HG03060 (cell line): ENCODE measurements at regions not wholly inside any gene's neighbourhood (a gene's known extent, or its start where the extent isn't known, plus 50 kb on each side); places are given as distances from the start of the nearest gene placed in this dataset.
A peak's percentile ranks its signal among the peaks of the same experiment; 100 is the strongest.

Experiments
- ATAC-seq: cut with Tn5 transposase; IDR thresholded peaks from one replicate; pipeline ENCODE4 v1.9.1; 2021; ENCODE audit warnings: low read depth, moderate number of reproducible peaks; ENCODE audit not compliant: unreplicated experiment

DNA sequence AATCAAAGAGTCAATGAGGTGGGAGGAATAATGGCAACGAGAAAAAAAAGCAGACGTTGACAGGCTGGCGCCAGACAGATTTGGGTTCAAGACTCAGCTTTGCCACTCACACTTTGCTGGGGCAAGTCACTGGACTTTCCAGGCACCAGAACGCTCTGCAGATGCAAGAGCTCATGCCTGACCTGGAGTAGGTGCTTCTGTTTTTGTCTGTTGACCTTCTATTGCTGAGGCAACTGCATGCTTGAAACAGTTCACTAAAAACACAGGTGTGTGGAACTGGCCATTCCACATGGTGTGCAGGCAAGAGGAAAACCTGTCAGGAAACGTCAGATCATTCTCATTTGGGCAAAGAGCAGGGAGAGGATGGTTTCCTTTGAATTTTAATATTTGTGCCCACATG is 161.2 kb upstream of the SMIM23 start:
- no peak for ATAC-seq

DNA sequence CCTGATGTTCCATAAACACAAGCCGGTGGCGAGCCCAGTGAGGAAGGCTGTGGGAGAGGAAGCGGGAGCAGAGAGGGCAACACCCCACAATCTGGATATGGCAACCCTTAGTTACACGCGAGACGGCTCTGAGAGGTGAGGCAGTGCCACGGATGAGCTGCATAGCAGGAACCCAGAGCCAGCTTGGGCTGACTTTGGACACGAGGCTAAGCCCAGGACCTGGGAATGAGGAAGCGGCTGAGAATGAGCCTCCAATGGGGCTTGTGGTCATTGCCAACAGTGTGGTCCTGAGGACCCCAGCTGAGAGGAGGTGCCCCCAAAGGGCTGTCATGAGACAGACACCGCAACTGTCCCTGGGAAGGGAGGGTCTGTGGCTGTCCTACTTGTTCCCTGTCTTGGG is 160.0 kb upstream of the SMIM23 start:
- no peak for ATAC-seq

- no peak for ATAC-seq
These were observed 157.5 kb upstream of the SMIM23 start for GRCh38 chr5:171627936-171628632.

DNA sequence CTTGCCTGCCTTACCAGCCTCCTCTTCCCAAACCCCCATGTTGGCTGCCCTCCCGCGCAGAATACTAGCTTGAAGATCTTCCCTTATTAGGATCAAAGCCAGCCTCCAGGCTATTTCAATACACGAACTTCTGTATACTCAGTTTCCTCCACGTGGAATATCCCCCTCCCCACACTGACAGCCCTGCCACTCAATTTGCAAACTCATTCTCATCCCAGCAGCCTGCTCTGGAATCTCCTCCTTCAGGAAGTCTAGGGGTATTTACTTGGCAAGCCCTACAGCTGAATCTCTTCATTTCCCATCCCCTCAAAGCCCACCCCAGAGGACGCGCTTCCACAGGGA is 157.0 kb upstream of the SMIM23 start:
- no peak for ATAC-seq

DNA sequence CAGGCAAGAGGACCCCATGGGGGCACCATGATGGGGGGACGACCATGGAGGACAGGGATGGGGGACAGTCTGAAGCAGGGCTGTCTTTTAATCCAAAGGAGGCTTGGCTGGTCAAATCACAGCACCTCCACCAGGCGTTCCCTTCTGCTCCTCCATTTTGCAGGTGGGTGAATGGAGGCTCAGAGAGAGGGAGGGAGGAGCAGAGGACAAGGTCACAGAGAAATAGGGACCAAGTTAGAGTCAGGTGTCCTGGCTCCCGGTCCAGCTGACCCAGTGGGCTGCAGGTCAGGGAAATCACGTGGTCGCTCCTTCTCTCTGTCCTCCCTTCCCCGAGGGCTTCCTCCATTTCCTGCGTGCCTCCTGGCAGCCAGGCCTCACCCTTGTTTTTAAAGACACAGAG is 156.4 kb upstream of the SMIM23 start:
- ATAC-seq: no peak

DNA sequence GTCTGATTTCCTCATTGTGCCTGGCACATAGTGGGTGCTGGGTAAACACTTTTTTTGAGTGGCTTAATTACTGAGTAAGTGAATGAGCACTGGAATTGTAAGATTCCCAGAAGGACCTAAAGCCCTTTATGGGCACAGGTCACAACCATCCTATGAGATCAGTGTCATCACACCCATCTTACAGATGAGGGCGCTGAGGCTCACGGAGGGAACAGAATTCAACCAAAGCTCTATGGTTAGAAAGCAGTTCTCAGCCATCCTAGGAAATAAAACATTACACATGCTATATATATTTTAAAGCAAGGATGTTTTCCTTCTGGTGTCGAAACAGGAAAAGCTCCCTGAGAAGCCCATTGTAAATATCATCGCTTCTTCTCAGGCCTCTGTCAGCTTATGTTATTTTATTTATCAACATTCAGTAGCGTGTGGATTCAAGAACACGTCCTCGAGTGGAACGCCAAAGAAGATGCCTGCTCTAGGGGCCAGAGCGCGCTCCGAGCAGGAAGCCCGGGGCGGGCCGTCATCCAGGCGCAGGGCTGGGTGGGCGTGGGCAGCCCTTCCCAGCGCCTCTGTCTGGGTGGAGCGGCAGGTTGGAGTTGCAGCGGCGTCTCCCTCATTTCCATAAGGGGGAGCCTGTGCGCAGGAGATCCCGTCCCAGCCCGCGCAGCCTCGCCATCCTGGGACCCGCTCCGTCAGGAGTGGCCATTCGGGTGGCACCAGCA is 155.8 kb upstream of the SMIM23 start:
- ATAC-seq: no peak

DNA sequence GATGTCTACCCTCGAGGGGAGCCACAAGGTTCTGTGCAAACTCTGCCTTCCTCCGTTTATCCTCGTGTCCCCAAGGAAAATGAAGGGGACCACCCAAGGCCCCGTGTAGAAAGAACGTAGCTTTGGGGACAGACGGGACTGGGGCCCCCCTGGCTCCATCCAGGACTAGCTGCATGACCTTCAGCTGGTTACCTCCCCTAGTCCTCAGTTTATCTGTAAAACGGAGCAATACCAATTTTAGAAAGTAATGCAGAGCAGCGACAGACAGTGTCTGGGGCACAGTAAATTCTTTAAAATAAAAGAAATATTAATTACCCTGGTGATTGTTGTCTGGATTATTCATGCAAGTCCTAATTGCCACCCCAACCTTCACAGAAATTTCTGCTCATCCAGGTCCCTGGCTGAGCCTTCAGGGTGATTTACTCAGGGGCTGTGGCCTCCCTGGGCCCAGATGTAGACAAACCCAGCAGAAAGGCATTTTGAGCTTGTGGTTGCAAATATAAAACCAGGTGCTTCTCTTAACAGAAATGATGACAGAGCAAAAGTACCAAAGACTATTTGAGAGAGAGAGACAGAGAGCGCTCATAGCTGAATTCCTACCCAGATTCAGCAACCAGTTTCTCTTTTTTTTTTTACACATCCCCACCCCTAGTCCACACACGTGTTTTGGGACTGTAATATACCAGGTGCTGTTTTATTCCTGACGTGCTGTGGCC is 155.1 kb upstream of the SMIM23 start:
- ATAC-seq: no peak

DNA sequence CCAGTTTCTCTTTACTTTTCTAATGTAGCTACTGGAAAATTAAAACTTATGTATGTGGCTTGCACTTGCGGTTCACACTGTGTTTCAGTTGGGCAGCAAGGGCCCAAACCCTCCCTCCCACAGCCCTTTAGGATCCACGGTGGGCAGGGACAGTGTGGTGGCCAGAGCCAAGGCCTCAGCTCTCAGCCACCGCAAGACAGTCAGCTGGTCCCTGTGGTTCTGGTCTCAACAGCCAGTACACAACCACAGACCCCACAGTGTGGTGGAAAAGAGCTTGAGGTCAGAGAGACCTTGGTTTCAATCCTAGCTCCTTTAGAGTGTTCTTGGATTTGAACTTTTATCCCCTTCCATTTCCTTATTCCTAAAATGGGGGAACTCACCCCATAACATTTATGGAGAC is 153.0 kb upstream of the SMIM23 start:
- ATAC-seq: no peak

DNA sequence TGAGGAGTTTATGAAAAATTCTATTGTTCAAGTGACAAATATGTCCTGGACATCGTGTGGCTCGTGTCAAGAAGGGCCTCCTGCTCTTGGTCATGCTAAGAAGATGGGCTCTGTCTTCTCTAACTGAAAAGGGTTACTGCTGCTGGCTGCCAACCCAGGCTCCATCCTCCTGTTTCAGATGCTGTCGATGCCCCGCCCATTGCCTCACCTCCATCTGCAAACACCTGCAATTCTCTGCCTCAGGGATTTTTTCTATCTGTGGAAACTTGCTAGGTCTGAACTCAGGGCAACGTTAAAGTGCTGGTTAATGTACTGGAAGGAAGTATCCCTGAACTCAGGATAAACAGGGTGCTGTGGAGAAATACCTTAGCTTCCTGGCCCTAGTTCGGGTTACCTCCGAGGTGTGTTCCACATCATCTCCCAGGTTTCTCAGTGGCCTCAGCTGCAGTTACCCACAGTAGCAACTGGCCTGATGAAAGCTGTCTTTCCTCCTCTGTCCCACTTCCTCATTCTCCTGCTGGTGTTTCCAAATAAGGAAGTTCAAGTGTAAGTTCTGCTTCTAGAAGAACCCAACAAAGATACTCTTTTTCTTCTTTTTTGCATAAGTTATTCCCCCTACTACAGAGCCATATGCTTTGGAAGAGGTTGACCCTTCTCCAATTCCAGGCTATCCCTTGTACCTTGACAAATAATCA is 151.7 kb upstream of the SMIM23 start:
- ATAC-seq: peak; percentile 52

DNA sequence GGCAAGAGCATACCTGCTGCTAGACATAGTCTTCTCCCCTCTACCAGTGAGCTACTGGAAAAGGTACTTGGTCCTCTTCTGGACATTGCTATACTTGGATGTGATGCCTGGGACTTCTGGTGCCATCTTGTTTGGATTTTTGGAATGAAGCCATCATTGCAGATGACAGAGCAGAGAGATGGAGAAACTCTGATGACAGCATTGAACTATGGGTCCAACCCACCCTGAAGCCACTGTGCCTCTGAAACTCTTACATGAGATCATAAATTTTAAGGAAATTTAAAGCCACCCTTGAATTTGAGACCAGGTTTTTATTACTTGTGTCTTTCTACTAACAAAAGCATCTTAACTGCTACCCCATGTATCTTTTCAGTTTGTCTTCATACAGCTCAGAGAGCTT is 151.1 kb upstream of the SMIM23 start:
- ATAC-seq: no peak

DNA sequence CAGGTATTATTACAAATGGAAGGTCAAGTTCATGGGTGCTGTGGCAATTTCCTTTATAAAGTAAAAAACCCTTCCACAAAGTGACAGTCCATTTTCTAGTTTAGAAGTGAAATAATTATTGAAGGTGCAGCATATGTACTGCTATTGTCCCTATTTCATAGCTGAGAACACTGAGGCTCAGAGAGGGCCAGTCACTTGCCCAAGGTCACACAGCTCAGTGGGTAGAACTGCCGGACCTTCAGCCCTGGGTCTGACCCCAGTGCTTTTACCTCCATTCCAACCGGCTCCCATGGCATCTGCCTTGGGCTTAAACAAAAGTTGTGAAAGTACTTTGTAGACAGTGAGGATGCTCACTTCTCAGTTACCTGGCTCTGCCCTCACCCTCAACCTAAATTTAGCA is 150.6 kb upstream of the SMIM23 start:
- ATAC-seq: no peak

DNA sequence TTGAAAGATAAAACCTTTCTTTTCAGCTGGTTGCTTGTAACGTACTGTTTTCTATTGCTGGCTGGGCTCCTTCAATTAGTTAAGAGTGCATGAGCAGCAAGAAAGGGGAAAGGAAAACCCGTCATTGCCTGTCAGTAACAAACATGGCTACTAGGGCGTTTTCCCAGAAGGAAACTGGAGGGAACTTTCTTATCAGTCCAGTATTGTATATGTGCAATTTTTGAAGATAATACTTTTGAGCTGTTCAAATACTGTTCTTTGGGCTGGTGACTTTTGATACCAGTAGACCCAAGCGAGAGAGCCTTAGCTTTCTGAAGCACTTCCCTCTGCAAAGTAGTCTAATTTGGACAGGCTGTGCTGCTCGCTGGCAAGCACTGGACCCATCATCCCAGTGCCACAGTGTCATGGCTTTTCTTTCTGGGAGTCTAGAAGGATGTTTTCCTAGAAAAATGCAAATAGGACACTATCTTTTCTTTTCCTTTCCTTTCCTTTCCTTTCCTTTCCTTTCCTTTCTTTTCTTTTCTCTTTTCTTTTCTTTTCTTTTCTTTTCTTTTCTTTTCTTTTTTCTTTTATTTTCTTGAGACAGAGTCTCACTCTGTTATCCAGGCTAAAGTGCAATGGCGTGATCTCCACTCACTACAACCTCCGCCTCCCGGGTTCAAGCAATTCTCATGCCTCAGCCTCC is 149.9 kb upstream of the SMIM23 start:
- no peak for ATAC-seq

DNA sequence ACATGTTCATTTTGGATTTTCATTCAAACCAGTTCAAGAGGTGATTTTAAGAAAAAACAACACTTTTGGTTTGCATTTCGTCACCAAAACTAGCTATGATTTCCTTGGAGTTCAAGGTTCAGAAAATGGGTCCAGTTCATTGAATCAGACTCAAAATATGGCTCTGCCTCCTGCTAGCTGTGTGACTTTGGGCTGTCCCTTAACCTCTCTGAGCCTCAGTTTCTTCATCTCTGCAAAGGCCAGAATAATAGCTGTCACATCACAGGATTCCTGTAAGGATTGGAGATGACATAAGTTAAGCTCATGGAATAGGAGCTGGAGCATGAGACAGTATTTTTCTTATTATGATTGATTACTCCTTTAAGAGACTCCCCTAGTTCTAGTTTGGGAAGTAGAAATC is 147.8 kb upstream of the SMIM23 start:
- ATAC-seq: no peak

DNA sequence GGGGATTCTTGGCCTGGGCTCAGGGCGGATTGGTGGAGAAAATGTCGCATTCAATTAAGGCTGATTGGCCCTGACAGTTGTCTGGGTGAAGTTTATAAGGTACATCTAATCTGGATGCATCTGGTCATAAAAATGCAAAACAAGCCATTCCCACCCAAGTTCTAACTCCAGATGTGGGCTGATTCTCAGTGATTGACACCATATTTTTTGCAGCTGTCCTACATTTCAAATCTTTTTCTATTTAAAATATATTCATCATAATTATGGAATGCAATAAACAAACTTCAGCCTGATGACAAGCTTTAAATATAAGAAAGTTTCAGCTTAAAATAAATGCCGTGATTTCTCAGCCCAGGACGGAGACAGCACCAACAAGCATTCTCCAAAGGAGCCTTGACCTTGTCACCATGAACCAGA is 146.4 kb upstream of the SMIM23 start:
- no peak for ATAC-seq

DNA sequence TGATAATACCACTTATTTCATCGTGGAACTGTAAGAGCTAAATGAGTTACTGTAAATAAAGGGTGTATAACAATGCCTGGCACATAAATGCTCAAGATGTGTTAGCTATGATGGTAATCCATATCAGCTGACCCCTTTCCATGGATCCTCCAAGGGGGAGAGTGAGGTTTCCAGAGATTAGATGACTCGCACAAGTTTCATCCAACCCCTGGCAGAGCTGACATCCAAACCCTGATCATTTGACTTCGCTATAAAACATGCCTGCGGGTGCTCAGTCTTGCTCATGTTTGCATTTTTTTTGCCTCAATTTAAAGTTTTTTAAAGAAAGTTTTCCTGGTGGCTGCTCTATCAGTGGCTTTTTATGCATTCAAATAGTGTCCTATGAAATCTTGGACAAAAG is 145.7 kb upstream of the SMIM23 start:
- ATAC-seq: no peak

DNA sequence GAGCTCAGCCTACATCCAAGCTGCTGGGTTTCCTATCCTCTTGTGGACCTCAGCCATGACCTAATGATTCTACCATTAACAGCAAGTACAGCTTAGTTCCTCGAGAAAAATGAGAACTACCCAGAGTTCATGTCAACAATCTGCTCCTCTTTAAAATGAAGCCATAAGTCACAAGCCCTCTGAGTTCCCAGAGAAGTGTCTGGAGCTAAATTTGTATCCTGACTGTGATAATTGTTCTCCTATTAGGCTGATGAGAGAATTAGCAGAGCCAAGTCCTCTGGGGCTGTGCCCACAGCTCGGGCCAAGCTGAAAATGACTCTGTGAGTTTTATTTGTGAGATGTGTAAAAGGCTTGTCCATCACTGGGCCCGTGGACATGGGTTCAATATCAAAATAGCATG is 145.1 kb upstream of the SMIM23 start:
- ATAC-seq: no peak

GRCh38 chr5:171641891-171642290 is 143.7 kb upstream of the SMIM23 start:
- no peak for ATAC-seq

DNA sequence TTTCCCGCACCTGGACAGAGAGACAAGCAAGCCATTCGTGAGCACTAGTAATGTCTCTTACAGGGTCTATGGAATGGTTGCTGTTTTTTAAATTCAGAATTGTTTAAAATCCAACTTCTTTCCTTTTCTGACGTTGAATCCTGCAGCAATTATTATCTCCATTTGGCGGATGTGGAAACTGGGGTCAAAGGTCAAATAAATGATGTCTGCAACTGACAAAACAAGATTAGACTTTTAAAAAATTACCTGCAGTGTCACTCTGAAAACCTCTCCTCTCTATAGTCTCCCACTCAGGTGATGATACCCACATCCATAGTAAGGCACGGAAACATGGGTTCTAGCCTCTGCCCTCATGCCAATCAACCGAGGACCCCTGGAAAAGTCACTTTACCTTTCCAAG is 142.7 kb upstream of the SMIM23 start:
- no peak for ATAC-seq

GRCh38 chr5:171644536-171644935 is 141.1 kb upstream of the SMIM23 start:
- no peak for ATAC-seq

DNA sequence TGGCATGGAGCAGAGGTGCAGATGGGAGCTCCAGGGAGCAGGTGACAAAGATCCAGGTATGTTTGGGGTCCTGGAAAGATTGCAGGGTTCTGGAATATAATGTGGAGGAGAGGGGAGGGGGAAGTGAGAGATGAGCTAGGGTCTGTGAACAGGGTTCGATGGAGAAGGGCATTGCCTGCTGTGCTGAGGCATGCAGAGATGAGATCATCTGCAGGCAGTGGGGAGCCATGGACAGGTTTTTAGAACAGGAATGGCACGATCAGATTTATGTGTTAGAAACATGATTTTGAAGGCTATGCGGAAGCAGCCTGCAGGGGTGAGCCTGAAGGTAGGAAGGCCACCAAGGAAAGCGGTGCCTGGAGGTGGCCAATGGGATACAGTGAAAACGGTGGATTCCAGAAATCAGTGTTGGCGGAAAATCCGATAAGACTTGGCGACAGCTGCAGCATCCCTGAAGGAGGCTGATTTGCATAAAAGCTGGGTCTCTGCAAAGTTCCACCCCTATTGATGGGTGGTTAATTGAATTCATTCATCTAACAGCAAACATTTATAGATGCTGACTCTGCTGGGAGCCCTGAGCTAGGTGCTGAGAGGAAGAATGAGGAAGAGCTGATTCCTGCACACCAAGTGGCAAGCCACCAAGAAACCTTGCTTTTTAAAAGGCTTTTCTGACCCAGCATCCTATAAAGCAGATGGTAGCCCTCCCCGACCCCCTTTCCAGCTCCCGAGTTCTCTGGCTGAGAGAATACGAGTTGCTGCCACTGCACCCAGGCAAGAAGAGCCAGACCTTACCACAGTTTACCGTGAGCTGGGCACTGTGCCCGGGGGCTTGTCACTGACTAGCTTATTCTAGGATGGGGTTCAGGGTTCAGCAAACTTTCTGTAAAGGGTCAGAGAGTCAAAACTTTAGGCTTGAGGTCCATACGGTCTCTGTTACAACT is 139.2 kb upstream of the SMIM23 start:
- no peak for ATAC-seq
